T-helper 1 cell (primary cell): ENCODE measurements at regions not wholly inside any gene's neighbourhood (a gene's known extent, or its start where the extent isn't known, plus 50 kb on each side); places are given as distances from the start of the nearest gene placed in this dataset.
"Not testable (repeated sequence)": the region's sequence is repeated elsewhere in the genome, so short reads cannot be mapped to it uniquely, and the experiment has no call there.

ENCODE experiments used
- DNase-seq, 5 donors: peaks; one replicate each; pipeline ENCODE4 v3.0.0-alpha.2; 2012 to 2020

GRCh38 chr14:59130462-59130861 is 58.0 kb upstream of the DAAM1 start:
- no peak for DNase-seq

DNA sequence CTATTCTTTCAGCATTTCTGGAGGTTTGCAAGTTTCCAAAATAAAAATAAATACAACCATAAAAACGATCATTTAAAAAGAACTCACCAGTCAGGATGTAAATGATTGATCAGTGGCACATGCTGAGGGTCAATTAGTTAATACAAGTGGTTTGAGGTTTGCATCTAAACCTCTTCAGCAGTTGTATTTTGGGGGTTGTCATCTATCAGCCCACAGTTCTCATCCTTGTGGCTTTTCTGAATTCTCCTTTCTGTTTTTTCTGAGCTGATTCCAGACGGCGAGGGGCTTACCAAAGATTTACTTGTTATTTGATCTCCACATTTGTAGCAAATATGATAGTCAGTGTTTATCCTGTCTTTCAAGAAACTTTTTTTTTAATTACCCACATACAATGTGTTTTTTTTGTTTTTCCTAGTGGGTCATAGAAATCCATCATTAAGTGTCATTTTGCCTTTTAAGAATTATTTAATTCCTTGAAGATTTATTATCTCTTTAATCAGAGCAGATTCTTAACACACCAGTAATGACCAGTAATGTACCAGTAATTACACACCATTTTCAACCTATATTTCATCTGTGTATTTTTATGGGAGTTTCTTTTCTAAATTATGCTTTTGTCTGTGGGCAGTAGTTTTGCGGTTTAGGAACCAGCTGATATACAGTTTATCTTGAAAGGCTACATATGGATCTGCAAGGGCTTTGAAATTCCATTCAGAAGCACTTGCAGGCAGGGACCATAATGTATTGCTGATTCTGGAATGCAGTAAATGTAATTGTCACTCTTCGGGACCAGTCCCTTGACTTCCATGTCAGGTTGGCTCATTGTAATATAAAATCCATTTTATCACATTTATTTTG is 56.3 kb upstream of the DAAM1 start:
- no peak for DNase-seq

GRCh38 chr14:59132796-59133494 is 55.5 kb upstream of the DAAM1 start:
- no peak for DNase-seq

GRCh38 chr14:59133709-59134108 is 54.8 kb upstream of the DAAM1 start:
- DNase-seq: no peak

- DNase-seq: no peak
Observed at GRCh38 chr14:59134307-59134706, 54.2 kb upstream of the DAAM1 start.

- DNase-seq: no peak
Observed at GRCh38 chr14:59137256-59137655, 51.2 kb upstream of the DAAM1 start.

- not testable (repeated sequence) for DNase-seq
Observed at GRCh38 chr14:59138576-59138975, 49.9 kb upstream of the DAAM1 start.
